Left colon (tissue), 2 donors: ENCODE measurements at regions not wholly inside any gene's neighbourhood (a gene's known extent, or its start where the extent isn't known, plus 50 kb on each side); places are given as distances from the start of the nearest gene placed in this dataset.
A peak's percentile ranks its signal among the peaks of the same experiment; 100 is the strongest.
"Not testable (repeated sequence)": the region's sequence is repeated elsewhere in the genome, so short reads cannot be mapped to it uniquely, and the experiment has no call there.

Experiments used
- ATAC-seq: fragments of 200-7000 bp; cut with Tn5 transposase; one replicate; pipeline ENCODE4 v1.9.1; 2020; ENCODE audit warnings: mild to moderate bottlenecking, moderate library complexity
- DNase-seq, 2 donors: peaks; one replicate each; pipeline ENCODE4 v3.0.0-alpha.2; 2020
- intact Hi-C, 2 donors: fragments of 100-400 bp; cut with DNase I in 1 of 2; cut with micrococcal nuclease in 1 of 2; formaldehyde crosslinking; loops; one replicate each; pipeline versions ENCODE4 v1.11.2 to v1.14.0; 2022; cut with DNase I, micrococcal nuclease
- donor health status: DM: no; HTN: no; CAD: no.
- donor health status: DM: yes; HTN: yes; CAD: no.

GRCh38 chr20:48498125-48498524 is 329.7 kb downstream of the PREX1 start:
- intact Hi-C loops, ATAC-seq, DNase-seq: not testable (repeated sequence)

DNA sequence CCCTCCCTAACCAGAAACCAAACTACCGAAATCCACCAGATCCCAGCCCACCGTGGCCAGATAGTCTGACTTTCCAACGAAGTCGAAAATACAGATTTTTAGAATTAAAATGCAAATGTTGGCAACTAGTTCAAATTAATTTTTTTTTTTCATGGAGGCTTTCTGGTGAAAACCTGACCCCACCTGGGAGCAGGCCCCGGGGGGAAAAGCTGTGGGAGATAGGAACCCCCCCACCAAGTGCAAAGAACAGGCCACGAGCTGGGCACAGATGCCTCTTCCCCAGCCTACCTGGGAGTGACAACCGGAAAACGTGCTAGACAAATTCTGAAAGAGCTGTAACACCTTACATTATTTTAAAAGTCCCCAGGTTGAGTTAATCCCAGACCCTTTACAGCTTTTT is 333.8 kb downstream of the PREX1 start:
- intact Hi-C loops: no loop called here
- ATAC-seq (no peak), DNase-seq (no peak)

DNA sequence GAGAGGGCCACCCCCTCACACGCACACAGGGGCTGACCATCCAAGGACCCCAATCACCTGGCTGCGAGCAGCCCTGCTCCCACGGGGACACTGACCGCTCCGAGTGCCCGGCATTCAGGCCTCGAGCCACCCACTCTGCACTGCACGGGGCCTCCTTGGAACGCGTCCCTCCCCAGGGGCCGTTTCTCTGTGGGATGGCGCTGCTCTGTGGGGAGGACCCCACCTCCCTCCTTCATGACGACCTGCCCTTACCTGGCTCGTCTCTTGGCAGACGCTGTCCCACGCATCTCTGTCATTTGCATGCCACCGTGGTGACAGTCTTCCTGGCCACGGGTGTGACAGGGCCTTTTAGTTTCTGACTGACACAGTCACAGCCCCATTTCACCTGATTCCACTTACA is 334.5 kb downstream of the PREX1 start:
- DNase-seq, ATAC-seq, intact Hi-C loops: not testable (repeated sequence)

DNA sequence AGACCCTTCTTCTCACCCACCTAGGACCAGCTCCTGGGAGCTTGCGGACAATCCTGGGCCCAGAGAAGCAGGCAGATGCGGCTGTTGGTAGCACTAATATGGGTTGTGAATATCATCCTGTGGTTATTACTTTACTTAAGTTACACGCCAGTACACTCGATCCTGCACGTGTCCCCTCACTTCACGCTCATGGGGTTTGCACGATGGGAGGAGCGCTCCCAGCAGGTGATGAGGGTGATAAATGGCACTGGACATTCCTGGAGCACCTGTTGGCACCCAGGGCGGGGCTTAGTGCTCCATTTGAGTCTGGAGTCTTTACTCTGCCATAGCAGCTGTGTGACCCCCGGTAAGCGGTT is 335.1 kb downstream of the PREX1 start:
- no peak for ATAC-seq
- DNase-seq: no peak
- intact Hi-C loops: no loop called here

- ATAC-seq (no peak), DNase-seq (no peak)
- intact Hi-C loops: no loop called here
Measured at GRCh38 chr20:48492015-48492714, 335.6 kb downstream of the PREX1 start.

- intact Hi-C loops: no loop called here
- DNase-seq (no peak), ATAC-seq (no peak)
Measured at GRCh38 chr20:48490961-48491831, 336.6 kb downstream of the PREX1 start.

- DNase-seq, intact Hi-C loops, ATAC-seq: not testable (repeated sequence)
Measured at GRCh38 chr20:48490341-48490740, 337.5 kb downstream of the PREX1 start.

GRCh38 chr20:48489656-48490055 is 338.1 kb downstream of the PREX1 start:
- intact Hi-C loops: no loop called here
- no peak for ATAC-seq
- no peak for DNase-seq

- intact Hi-C loops: no loop called here
- ATAC-seq (no peak), DNase-seq (no peak)
Measured at GRCh38 chr20:48489046-48489463, 338.7 kb downstream of the PREX1 start.

- intact Hi-C loops, DNase-seq: not testable (repeated sequence)
- ATAC-seq: peak; percentile 30
Measured at GRCh38 chr20:48488334-48489034, 339.3 kb downstream of the PREX1 start.

GRCh38 chr20:48486065-48486464 is 341.7 kb downstream of the PREX1 start:
- intact Hi-C loops: no loop called here
- DNase-seq (no peak), ATAC-seq (no peak)

GRCh38 chr20:48485153-48485552 is 342.6 kb downstream of the PREX1 start:
- ATAC-seq: peak; percentile 53
- intact Hi-C loops, DNase-seq: not testable (repeated sequence)

GRCh38 chr20:48483334-48484066 is 344.3 kb downstream of the PREX1 start:
- ATAC-seq: no peak
- intact Hi-C loops: no loop called here
- DNase-seq: no peak

GRCh38 chr20:48482790-48483189 is 345.0 kb downstream of the PREX1 start:
- DNase-seq (no peak), ATAC-seq (no peak)
- intact Hi-C loops: no loop called here

DNA sequence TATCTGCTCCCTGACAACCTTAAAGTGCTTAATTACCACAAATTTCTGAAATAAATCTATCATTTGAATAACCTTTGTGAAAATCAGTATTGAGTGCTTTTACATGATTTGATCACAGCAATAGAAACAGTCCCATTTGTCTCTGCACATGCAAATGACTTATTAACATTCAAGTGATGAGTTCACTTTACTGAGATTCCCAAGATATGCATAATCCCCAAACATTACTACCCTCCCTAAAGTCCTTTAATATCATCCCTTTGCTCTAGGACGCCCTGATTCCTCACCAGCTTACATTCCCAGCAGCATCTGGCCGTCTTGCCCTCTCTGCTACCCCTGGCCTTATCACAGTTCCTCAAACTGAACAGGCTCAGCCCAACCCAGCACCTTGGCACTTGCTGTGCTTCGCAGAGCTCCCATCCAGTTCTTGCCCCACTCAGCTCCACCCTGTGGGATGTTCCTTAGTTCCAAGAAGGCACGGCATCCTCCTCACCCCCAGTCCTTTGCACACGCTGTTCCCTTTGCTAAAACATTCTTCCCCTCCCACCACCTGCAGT is 347.5 kb downstream of the PREX1 start:
- ATAC-seq: no peak
- no peak for DNase-seq
- intact Hi-C loops: no loop called here

GRCh38 chr20:48478806-48479585 is 348.8 kb downstream of the PREX1 start:
- DNase-seq: no peak
- ATAC-seq: no peak
- intact Hi-C loops: no loop called here

DNA sequence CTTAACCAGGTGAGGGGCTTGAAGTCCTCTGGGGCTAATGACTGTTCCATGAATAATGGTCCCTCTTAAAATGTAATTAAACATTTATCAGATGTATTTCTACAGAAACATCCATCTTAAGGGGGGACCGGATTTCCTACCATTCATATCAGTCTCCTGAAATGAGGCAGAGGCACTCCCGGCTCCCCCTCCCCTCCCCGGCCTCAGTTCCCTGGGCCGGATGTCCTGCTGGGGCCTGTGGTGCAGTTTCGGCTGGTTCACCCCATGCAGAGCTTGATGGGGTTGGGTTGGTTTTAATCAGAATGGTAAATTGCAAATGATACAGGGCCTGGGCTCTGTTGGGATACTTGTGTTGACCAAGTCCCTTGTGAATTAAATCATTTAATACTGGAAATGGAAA is 349.4 kb downstream of the PREX1 start:
- ATAC-seq (no peak), DNase-seq (no peak)
- intact Hi-C loops: no loop called here

GRCh38 chr20:48476854-48477253 is 350.9 kb downstream of the PREX1 start:
- DNase-seq (no peak), ATAC-seq (no peak)
- intact Hi-C loops: no loop called here
